Superior temporal gyrus (tissue), 1 donor: ENCODE measurements at regions not wholly inside any gene's neighbourhood (a gene's known extent, or its start where the extent isn't known, plus 50 kb on each side); places are given as distances from the start of the nearest gene placed in this dataset.

Experiments
- DNase-seq: peaks from one replicate; pipeline ENCODE4 v3.0.0-alpha.2; 2016; ENCODE audit errors: extremely low spot score

DNA sequence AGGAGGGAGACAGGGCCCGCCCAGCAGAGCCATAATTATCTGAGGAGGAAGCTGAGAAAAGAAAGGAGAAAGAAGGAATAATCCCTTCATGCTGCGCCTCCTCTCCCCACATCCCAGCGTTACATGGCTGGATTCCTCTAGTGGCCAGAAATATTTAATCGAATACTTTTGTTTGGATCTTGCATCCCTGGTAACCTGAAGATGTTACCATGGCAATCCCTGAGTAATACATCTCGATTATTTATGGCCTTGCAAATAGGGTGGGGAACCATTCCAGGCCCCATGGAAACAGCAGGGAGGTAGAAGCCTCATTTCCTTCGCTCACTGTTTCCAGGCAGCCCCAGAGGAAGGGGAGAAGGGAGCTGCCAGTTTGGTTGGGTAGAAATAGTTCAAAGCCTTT, 357.7 kb downstream of the BUD13 start:
- DNase-seq, result no peak

DNA sequence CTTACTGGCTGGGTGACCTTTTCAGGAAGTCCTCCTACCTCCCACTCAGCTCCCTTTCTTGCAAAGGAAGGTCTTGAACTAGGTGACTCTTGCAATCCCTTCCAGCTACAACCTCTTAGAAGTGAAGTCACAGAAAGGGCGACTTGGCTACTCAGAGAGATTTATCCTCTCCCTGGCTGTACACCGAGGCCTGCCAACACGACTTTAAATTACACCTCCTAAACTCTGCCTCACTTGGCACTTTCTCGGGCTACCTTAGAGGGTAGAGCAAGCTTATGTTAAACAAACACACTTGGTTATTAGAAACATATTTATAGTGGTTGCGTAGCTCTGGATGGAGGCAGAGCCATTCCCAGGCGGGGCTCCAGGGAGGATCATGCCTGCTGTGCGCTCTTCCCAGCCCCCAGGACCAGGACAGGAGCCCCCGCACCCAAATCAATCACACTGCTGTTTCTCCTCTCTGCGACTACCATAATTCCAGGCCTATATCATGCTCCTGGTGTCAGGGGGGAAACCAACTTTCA, 358.4 kb downstream of the BUD13 start:
- DNase-seq, result no peak

GRCh38 chr11:116413301-116414242, 359.2 kb downstream of the BUD13 start:
- no peak for DNase-seq

GRCh38 chr11:116412118-116412889, 360.5 kb downstream of the BUD13 start:
- no peak for DNase-seq

DNA sequence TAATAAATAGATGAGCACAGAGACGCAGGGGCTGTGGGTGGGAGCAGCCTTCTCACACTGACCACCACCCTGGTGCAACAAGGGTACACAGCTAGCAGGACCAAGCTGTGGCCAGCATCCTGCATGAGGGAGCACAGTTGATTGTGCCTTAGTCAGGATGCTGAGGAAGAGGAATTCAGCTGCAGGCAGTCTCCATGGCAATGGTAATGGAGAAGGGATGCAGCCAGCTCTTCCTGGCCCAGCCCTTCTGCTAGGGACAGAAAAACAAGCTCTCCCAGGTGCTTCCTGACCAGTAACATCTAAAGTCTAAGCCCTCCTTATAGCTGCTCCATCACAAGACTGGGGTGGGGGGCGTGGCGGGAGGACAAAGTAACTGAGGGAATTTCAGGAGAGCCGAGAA, 363.5 kb downstream of the BUD13 start:
- DNase-seq, result no peak

DNA sequence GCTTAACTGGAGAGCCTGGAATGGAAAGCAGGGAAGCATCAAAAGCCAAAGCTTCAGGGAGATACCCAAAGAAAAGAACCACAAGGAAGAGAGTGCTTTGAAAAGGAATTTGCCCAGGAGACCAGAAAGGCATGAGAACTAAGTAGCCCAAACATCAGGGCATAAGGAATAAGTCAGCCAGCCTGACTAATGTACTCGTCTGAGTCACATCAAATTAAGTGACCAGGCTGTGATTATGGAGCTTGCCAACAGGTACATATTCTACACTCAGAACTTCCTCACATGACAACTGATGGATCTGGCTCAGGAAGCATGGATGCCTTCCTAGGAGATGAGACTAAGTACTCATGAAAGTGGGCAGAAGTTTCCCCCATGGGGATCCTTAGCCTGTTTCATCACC, 366.7 kb downstream of the BUD13 start:
- no peak for DNase-seq

DNA sequence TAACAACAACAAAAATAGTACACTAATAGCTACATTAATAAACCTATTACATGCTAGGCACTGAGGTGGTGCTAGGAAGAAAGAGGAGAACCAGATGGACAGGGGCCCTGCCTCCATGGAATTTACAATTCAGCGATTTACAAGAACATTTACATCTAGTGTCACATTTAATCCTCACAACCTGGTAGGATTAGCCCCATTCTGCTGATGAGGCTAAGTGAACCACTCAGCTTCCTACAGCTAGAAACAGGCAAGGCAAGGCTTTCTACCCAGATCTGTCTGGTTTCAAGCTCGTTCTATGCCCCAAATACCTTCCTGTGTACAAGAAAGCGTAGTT, 368.4 kb downstream of the BUD13 start:
- no peak for DNase-seq

GRCh38 chr11:116403794-116404461, 368.9 kb downstream of the BUD13 start:
- no peak for DNase-seq

DNA sequence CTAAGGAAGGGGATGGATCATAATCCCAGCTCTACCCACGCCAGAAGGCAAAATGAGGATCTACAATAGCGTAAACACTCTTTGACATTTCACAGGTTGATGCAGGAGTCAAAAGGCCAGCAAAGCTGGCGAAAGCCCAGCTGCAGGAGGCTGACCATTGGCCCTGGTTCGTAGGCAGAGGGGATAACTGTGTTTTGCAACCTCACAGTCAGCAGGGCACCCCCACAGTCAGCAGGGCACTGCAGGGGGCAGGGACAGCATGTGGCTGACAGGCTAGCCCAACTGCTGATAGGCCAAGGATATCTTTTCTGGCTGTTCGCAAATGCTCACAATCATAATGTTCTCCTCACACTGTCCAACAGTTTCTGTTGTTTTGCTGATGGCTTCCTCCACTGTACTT, 372.7 kb downstream of the BUD13 start:
- no peak for DNase-seq

GRCh38 chr11:116397602-116398084, 375.1 kb downstream of the BUD13 start:
- no peak for DNase-seq

DNA sequence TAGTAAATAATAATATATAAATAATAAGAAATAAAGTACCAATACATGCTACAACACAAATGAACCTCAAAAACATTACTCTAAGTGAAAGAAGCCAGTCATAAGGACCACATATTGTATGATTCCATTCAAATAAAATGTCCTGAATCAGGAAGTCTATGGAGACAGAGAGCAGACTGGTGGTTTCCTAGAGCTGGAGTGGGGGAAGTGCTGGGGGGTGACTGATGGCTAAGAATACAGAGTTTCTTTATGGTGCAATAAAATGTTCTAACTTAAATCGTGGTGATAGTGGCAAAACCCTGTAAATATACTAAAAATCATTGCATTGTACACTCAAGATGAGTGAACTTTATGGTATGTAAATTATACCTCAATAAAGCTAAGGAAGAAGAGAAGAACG, 376.5 kb downstream of the BUD13 start:
- no peak for DNase-seq

DNA sequence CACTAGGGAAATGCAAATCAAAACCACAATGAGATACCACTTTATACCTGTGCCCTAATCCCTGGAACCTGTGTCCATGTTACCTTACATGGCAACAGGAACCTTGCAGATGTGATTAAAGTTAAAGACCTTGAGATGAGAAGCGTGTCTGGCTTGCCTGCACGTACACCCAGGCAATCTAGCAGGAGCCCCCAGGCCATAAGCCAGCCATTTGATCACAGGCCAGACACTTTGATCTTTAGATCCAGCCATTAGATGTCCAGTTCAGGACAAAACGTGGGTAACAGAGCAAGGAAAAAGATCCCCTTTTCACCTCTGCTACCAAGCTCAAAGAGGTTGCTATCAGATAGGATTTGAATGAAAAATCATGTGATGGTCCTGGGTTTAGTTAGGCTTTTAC, 378.8 kb downstream of the BUD13 start:
- DNase-seq, result no peak

DNA sequence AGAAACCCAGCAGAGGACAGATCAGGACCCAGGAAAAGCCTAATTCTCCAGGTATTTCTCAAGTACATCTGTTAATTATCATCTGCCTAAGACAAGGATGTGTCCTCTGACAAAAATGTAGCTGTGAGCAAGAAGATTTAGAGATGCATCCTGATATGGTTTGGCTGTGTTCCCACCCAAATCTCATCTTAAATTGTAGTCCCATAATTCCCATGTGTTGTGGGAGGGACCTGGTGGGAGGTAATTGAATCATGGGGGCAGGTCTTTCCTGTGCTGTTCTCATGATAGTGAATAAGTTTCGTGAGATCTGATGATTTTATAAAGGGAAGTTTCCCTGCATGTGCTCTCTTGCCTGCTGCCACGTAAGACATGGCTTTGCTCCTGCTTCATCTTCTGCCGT, 381.8 kb downstream of the BUD13 start:
- no peak for DNase-seq

DNA sequence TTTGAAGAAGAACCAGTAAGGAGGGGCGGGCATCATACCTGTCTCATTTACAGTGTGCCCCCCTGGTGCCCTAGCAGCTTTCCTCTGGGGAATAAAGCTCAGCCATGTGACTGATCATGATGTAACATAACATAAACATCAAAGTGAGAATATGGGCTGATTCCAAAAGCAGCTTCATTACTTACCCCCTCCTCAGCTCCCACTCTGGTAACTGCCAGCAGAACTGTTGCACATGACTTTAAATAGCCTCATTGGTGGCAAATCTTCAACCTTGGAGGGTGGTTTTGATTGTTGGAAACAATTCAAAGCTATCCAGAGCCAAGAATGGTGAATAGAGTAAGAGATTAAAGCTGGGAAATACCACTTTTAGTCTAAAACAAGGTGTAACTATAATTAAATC, 384.6 kb downstream of the BUD13 start:
- no peak for DNase-seq

DNA sequence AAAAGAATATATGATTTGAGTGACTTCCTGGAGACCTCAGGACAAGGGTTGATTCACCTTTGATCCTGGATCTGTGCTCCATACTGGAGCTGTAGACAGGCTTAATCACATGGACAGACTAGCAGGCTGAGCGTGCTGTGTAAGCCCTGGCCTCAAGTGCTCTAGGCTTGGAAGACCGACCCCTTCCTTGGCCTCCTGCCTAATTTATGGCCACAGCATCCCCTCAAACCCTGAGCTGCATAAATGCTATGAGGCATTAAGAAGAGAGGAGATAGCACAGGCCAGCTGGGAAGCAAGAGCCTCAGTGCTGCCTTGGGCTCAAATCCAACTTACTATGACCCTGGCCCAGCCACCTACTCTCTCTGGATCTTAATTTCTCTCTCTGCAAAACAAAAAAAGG, 385.1 kb downstream of the BUD13 start:
- no peak for DNase-seq

- DNase-seq, result no peak
These were observed 386.6 kb downstream of the BUD13 start for GRCh38 chr11:116386118-116386699.

DNA sequence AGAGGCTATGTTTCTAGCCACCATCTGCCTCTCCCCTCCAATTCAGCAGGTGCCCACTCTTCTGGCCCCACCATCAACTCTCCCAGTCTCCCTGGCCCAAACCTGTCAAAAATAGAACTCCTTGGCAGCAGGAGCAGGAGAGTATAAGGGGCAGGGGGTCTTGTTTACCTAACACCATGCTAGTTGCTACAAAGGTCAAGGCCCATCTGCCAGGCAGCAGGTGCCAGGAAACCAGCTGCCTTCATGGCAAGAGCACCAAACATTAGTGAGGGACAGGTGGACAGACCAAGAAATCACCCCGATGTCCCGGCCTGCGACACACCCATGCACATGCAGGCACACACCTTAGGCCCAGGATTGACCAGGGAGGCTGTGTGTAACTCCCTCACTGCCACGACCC, 387.9 kb downstream of the BUD13 start:
- no peak for DNase-seq

DNA sequence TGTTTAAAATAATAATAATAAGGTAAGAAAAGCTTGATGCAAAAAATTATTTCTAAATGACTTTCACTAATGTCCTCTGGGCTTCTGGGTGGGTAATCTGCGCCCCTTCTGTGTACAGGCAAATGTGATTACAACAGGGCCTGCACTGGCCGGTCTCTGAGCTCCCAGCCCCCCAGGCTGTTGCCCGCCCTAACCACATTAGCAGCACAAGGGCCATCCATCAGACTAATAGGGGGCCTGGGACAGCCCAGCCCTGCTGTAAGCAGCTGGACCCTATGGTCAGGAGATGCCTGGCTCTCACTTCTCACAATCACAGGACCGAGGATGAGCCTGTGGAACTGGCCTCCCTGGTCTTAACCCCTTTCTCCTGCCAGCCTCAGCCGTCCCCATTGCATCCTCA, 388.4 kb downstream of the BUD13 start:
- no peak for DNase-seq

DNA sequence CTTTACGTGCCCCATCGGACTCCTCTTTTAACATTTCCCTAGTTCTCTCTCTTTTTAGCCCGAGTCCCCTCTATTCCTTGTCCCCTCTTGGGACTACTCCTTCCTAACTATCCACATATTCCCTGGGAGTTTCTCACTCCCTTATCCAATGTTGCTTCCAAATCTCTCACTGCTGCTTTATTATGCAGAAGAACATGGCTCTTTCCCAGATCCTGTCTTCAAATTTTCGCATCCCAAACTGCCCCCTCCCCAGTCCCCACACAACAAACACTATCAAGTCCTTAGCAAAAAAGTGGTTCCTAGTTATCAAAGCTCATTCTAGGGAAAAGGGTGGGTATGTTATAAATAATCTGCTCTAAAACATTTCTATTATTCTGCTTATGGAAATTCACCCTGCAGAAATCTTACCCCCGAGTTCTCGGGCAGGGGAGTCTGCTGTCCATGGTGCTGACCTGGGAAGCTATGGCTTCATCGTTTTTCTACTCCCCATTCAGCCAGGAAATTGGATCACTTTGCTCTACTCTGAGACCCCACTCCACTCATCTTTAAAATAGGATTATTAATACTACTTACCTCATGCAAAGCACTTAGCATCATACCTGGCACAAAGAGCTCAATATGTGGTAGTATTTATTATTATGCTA, 393.5 kb downstream of the BUD13 start:
- no peak for DNase-seq

GRCh38 chr11:116376547-116376946, 396.2 kb downstream of the BUD13 start:
- DNase-seq, result no peak

DNA sequence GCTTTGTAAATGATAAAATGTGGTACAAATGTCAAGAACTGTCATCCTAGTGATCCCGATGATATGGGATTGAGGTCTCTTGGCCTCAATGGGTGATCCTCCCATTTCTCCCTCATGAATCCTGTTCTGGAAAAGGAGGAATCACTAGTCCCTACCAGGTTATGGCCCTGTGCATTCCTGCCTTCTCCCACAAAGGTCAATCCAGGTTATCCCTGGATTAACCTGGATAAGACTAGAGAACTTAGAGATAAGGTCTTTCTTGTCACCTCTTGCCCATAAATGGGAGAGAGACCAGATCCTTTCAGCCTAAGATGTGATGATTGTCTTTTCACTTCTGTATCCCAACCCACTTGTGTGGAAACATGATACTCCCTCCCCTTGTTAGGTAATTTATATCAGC, 396.7 kb downstream of the BUD13 start:
- no peak for DNase-seq
